ENCODE measurements at regions not wholly inside any gene's neighbourhood (a gene's known extent, or its start where the extent isn't known, plus 50 kb on each side); places are given as distances from the start of the nearest gene placed in this dataset.

GRCh38 chr2:2756886-2757285, 425.8 kb upstream of the MYT1L start:
- DNase-seq: no peak

- DNase-seq: no peak
Observed at GRCh38 chr2:2755990-2756389, 424.9 kb upstream of the MYT1L start.

- DNase-seq: no peak
Observed at GRCh38 chr2:2754940-2755339, 423.9 kb upstream of the MYT1L start.

- DNase-seq: no peak
Observed at GRCh38 chr2:2751715-2752315, 420.7 kb upstream of the MYT1L start.

GRCh38 chr2:2750867-2751714, 420.0 kb upstream of the MYT1L start:
- no peak for DNase-seq

- DNase-seq: no peak
Observed at GRCh38 chr2:2749206-2749598, 418.1 kb upstream of the MYT1L start.

- DNase-seq: no peak
Observed at GRCh38 chr2:2748399-2749205, 417.5 kb upstream of the MYT1L start.

- DNase-seq: no peak
Observed at GRCh38 chr2:2747797-2748301, 416.8 kb upstream of the MYT1L start.

- DNase-seq: no peak
Observed at GRCh38 chr2:2746731-2747130, 415.7 kb upstream of the MYT1L start.

- DNase-seq: no peak
Observed at GRCh38 chr2:2744958-2745715, 414.1 kb upstream of the MYT1L start.

GRCh38 chr2:2744107-2744506, 413.0 kb upstream of the MYT1L start:
- DNase-seq: no peak

GRCh38 chr2:2743164-2743571, 412.1 kb upstream of the MYT1L start:
- no peak for DNase-seq

- DNase-seq: no peak
Observed at GRCh38 chr2:2742726-2743125, 411.7 kb upstream of the MYT1L start.

GRCh38 chr2:2740238-2740775, 409.2 kb upstream of the MYT1L start:
- DNase-seq: no peak

GRCh38 chr2:2739231-2739795, 408.2 kb upstream of the MYT1L start:
- DNase-seq: no peak

- no peak for DNase-seq
Observed at GRCh38 chr2:2738684-2739083, 407.6 kb upstream of the MYT1L start.

- DNase-seq: no peak
Observed at GRCh38 chr2:2738276-2738675, 407.2 kb upstream of the MYT1L start.

GRCh38 chr2:2735041-2735440, 404.0 kb upstream of the MYT1L start:
- DNase-seq: no peak

GRCh38 chr2:2734308-2734707, 403.2 kb upstream of the MYT1L start:
- no peak for DNase-seq

- DNase-seq: no peak
Observed at GRCh38 chr2:2733818-2734217, 402.7 kb upstream of the MYT1L start.

- DNase-seq: no peak
Observed at GRCh38 chr2:2732331-2733119, 401.4 kb upstream of the MYT1L start.
